ENCODE measurements at regions not wholly inside any gene's neighbourhood (a gene's known extent, or its start where the extent isn't known, plus 50 kb on each side); places are given as distances from the start of the nearest gene placed in this dataset.

GRCh38 chr4:157607996-157608395 is 387.5 kb downstream of the GRIA2 start:
- POLR2A ChIA-PET (ENCODE audit: low non-redundant PET): no interaction called here
- CTCF ChIA-PET: no interaction called here
- no peak overlapping the region for H3K27ac ChIP-seq
- no peak for TF ChIP-seq CTCF (conservative IDR thresholded peaks at IDR 0.05; ENCODE audit: low read depth)
- no peak for DNase-seq (ENCODE audit: low spot score)

GRCh38 chr4:157600583-157600982 is 380.1 kb downstream of the GRIA2 start:
- CTCF ChIA-PET: no interaction called here
- POLR2A ChIA-PET (ENCODE audit: low non-redundant PET): no interaction called here
- H3K27ac ChIP-seq: no peak overlapping the region
- no peak for TF ChIP-seq CTCF (conservative IDR thresholded peaks at IDR 0.05; ENCODE audit: low read depth)
- no peak for DNase-seq (ENCODE audit: low spot score)

- ChIA-PET POLR2A (ENCODE audit: low non-redundant PET) (no interaction called here), CTCF (no interaction called here)
- H3K27ac ChIP-seq: no peak overlapping the region
- TF ChIP-seq CTCF (conservative IDR thresholded peaks at IDR 0.05; ENCODE audit: low read depth): no peak
- DNase-seq (ENCODE audit: low spot score): no peak
These were observed 370.7 kb downstream of the GRIA2 start for GRCh38 chr4:157591245-157591644.

GRCh38 chr4:157590679-157591078 is 370.2 kb downstream of the GRIA2 start:
- ChIA-PET CTCF (no interaction called here), POLR2A (ENCODE audit: low non-redundant PET) (no interaction called here)
- H3K27ac ChIP-seq: no peak overlapping the region
- TF ChIP-seq CTCF (conservative IDR thresholded peaks at IDR 0.05; ENCODE audit: low read depth): no peak
- DNase-seq (ENCODE audit: low spot score): no peak

- CTCF ChIA-PET: no interaction called here
- H3K27ac ChIP-seq: no peak overlapping the region
- DNase-seq (ENCODE audit: low spot score): no peak
- TF ChIP-seq CTCF (conservative IDR thresholded peaks at IDR 0.05; ENCODE audit: low read depth): no peak
- POLR2A ChIA-PET (ENCODE audit: low non-redundant PET): no interaction called here
These were observed 367.3 kb downstream of the GRIA2 start for GRCh38 chr4:157587681-157588423.

GRCh38 chr4:157582141-157582540 is 361.6 kb downstream of the GRIA2 start:
- no peak for TF ChIP-seq CTCF (conservative IDR thresholded peaks at IDR 0.05; ENCODE audit: low read depth)
- DNase-seq (ENCODE audit: low spot score): no peak
- POLR2A ChIA-PET (ENCODE audit: low non-redundant PET): no interaction called here
- no peak overlapping the region for H3K27ac ChIP-seq
- CTCF ChIA-PET: no interaction called here

Data from RWPE1 (cell line).